ENCODE measurements at regions not wholly inside any gene's neighbourhood (a gene's known extent, or its start where the extent isn't known, plus 50 kb on each side); places are given as distances from the start of the nearest gene placed in this dataset.
"Not testable (repeated sequence)": the region's sequence is repeated elsewhere in the genome, so short reads cannot be mapped to it uniquely, and the experiment has no call there.

- Histone ChIP-seq H3K27me3 (replicated peaks; ENCODE audit: insufficient read depth) (no peaks in the 10 kb centered on the region), H3K27ac (no peak overlapping the region), H3K4me1 (replicated peaks) (no peaks in the 10 kb centered on the region), H3K4me3 (no peak overlapping the region), H3K36me3 (no peaks in the 10 kb centered on the region), H3K9me3 (no peaks in the 10 kb centered on the region)
- 81% methylated on average over 1 of the region's 1 CpG for WGBS
- TF ChIP-seq POLR2A (IDR thresholded peaks at IDR 0.05): no peak
- TF ChIP-seq CTCF (IDR thresholded peaks at IDR 0.05): no peak
- no peak for TF ChIP-seq POLR2AphosphoS5 (IDR thresholded peaks at IDR 0.05)
- intact Hi-C loops (cut with DNase I): no loop called here
- DNase-seq (ENCODE audit: low spot score): no peak
Measured at GRCh38 chr2:163906410-163906809, 170.6 kb upstream of the FIGN start.

GRCh38 chr2:163897799-163898198 is 162.0 kb upstream of the FIGN start:
- no peak for DNase-seq (ENCODE audit: low spot score)
- H3K27me3 ChIP-seq (replicated peaks; ENCODE audit: insufficient read depth): no peaks in the 10 kb centered on the region
- intact Hi-C loops (cut with DNase I): no loop called here
- H3K4me3 ChIP-seq: no peak overlapping the region
- H3K4me1 ChIP-seq (replicated peaks): no peaks in the 10 kb centered on the region
- H3K9me3 ChIP-seq: no peaks in the 10 kb centered on the region
- TF ChIP-seq CTCF (IDR thresholded peaks at IDR 0.05): no peak
- no peak for TF ChIP-seq POLR2A (IDR thresholded peaks at IDR 0.05)
- TF ChIP-seq POLR2AphosphoS5 (IDR thresholded peaks at IDR 0.05): no peak
- no peaks in the 10 kb centered on the region for H3K36me3 ChIP-seq
- WGBS: 96% methylated on average over 2 of the region's 2 CpGs
- H3K27ac ChIP-seq: no peak overlapping the region

GRCh38 chr2:163893444-163893843 is 157.6 kb upstream of the FIGN start:
- intact Hi-C loops (cut with DNase I); DNase-seq (ENCODE audit: low spot score); H3K36me3 ChIP-seq; H3K27ac ChIP-seq; H3K9me3 ChIP-seq; H3K4me1 ChIP-seq (replicated peaks); H3K27me3 ChIP-seq (replicated peaks; ENCODE audit: insufficient read depth); H3K4me3 ChIP-seq: not testable (repeated sequence)
- 0% methylated on average over 1 of the region's 1 CpG for WGBS

GRCh38 chr2:163888591-163888990 is 152.8 kb upstream of the FIGN start:
- intact Hi-C loops (cut with DNase I): loop anchor here (10.0 kb wide), 1 partner anchor 534 kb away; no protein-coding TSS in a partner anchor
- Histone ChIP-seq H3K9me3 (no peaks in the 10 kb centered on the region), H3K27ac (no peak overlapping the region), H3K4me1 (replicated peaks) (no peaks in the 10 kb centered on the region), H3K27me3 (replicated peaks; ENCODE audit: insufficient read depth) (no peaks in the 10 kb centered on the region), H3K4me3 (no peak overlapping the region), H3K36me3 (no peaks in the 10 kb centered on the region)
- WGBS: 85% methylated on average over 4 of the region's 4 CpGs
- DNase-seq (ENCODE audit: low spot score): no peak
- no peak for TF ChIP-seq CTCF (IDR thresholded peaks at IDR 0.05)
- TF ChIP-seq POLR2A (IDR thresholded peaks at IDR 0.05): no peak
- TF ChIP-seq POLR2AphosphoS5 (IDR thresholded peaks at IDR 0.05): no peak

GRCh38 chr2:163887182-163887581 is 151.4 kb upstream of the FIGN start:
- no peak for DNase-seq (ENCODE audit: low spot score)
- H3K4me1 ChIP-seq (replicated peaks): no peaks in the 10 kb centered on the region
- no peak overlapping the region for H3K27ac ChIP-seq
- TF ChIP-seq POLR2A (IDR thresholded peaks at IDR 0.05) (no peak), POLR2AphosphoS5 (IDR thresholded peaks at IDR 0.05) (no peak), CTCF (IDR thresholded peaks at IDR 0.05) (peak in 2 of 4 experiments; percentile 7 to 38)
- H3K9me3 ChIP-seq: no peaks in the 10 kb centered on the region
- H3K27me3 ChIP-seq (replicated peaks; ENCODE audit: insufficient read depth): no peaks in the 10 kb centered on the region
- no peak overlapping the region for H3K4me3 ChIP-seq
- no peaks in the 10 kb centered on the region for H3K36me3 ChIP-seq
- intact Hi-C loops (cut with DNase I): loop anchor here (10.0 kb wide), 1 partner anchor 532 kb away; no protein-coding TSS in a partner anchor
